SK-N-MC (cell line): ENCODE measurements at regions not wholly inside any gene's neighbourhood (a gene's known extent, or its start where the extent isn't known, plus 50 kb on each side); places are given as distances from the start of the nearest gene placed in this dataset.

Experiments
- EZH2 ChIP-seq: fragments of 200-600 bp; sonication (generic); IDR thresholded peaks from one replicate; pipeline ENCODE4 v1.6.1; 2017; ENCODE audit warnings: antibody characterized with exemption
- POLR2AphosphoS5 ChIP-seq: IDR thresholded peaks from 2 replicates; pipeline ENCODE4 v1.6.1; 2012; ENCODE audit warnings: mild to moderate bottlenecking, low read depth, low read length, borderline replicate concordance

- no peak for TF ChIP-seq EZH2
- TF ChIP-seq POLR2AphosphoS5, result no peak
Measured at GRCh38 chr12:58262796-58263195, 321.4 kb downstream of the ATP23 start.
